GM19043 (cell line): ENCODE measurements at regions not wholly inside any gene's neighbourhood (a gene's known extent, or its start where the extent isn't known, plus 50 kb on each side); places are given as distances from the start of the nearest gene placed in this dataset.

ENCODE experiments used
- ATAC-seq: cut with Tn5 transposase; IDR thresholded peaks from one replicate; pipeline ENCODE4 v1.9.1; 2021; ENCODE audit warnings: low read depth; ENCODE audit not compliant: unreplicated experiment

- ATAC-seq: no peak
These were observed 381.1 kb upstream of the ACTBL2 start for GRCh38 chr5:57863661-57864060.

DNA sequence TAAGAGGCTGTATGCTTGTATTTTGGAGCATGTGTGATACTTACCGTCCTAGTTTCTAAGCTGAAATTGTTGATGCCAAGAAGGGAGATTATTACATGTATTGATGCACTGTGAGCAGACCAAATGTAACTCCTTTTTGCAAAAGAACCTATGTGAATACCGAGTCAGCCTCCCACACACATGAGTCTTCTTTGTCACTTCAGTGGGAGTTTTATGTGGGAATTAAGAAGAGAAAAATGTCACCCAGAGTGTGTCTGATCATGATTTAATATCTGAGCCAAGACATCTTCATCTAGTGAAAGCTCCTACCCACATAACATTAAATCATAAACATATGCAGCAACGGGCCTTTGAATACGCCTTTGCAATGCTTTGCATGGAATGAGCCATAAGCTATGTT is 380.3 kb upstream of the ACTBL2 start:
- ATAC-seq: no peak

- no peak for ATAC-seq
These were observed 379.9 kb upstream of the ACTBL2 start for GRCh38 chr5:57862471-57862911.

DNA sequence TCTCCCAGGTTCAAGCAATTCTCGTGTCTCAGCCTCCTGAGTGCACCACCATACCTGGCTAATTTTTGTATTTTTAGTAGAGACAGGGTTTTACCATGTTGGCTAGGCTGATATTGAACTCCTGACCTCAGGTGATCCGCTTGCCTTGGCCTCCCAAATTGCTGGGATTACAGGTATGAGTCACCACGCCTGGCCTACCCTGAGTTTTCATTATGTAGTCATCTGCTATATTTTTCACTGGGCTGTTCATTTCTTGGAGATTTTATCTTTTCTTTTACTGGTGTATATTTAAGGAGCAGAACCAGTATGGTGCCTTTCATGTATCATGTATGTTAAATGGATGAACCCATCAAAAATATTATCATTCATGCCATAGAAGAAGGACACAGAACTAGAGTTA is 377.0 kb upstream of the ACTBL2 start:
- ATAC-seq: no peak

- no peak for ATAC-seq
These were observed 376.3 kb upstream of the ACTBL2 start for GRCh38 chr5:57858905-57859304.

DNA sequence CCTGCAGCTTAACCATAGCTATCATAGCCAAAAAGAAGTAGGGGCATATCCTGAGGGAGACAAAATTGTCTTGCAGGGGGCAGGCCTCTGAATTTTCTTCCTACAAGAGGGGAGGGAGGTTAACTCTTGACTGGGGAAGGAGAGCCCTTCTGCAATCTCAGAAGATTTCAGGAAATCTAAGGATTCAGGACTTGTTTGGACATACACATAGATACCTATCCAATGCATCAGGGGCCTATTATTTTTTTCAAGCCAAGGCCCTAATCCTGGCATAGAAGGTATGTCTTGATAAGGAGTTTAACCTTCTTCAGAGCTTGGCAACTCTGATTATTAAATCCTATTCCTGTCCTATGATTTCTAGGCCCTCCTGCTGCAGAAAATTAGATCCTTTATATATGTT is 375.1 kb upstream of the ACTBL2 start:
- ATAC-seq: no peak

GRCh38 chr5:57855831-57856230 is 373.2 kb upstream of the ACTBL2 start:
- no peak for ATAC-seq

DNA sequence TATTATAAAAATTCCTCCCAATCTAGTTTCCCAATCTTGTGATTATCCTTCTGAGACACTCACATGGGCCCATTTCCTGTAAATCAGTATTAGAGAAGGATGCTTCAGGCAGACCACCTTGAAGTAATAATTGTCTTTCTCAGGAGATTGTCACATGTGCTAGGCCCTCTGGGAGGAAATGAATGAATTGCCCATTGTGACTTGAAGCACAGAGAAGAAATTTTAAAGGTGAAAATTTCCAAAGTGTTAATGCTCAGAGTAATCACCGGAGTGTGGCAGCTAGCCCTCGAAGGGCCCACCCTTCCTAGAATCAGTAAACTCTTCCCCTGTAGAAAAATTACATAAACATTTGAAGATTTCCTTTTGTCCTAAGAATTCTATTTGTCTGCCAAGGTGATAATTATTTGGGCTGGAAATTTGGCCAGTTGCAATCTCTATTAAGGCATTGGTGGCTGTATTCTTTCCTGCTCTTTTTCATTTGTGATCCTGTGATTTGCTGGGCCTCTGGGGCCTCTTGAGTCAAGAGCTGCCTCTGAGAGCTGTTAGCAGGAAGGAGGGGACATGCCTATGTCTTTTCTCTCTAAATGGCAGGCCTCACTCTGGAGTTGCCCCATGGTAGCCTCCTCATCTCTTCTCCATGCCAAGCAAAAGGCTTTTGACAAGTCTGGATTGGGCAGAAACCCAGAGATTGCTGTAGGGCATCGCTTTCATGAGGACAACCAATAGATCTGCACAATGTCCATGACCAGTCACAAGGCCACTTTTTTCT is 371.5 kb upstream of the ACTBL2 start:
- no peak for ATAC-seq

- ATAC-seq: no peak
These were observed 367.5 kb upstream of the ACTBL2 start for GRCh38 chr5:57850109-57850508.

GRCh38 chr5:57845025-57845424 is 362.4 kb upstream of the ACTBL2 start:
- ATAC-seq: no peak

DNA sequence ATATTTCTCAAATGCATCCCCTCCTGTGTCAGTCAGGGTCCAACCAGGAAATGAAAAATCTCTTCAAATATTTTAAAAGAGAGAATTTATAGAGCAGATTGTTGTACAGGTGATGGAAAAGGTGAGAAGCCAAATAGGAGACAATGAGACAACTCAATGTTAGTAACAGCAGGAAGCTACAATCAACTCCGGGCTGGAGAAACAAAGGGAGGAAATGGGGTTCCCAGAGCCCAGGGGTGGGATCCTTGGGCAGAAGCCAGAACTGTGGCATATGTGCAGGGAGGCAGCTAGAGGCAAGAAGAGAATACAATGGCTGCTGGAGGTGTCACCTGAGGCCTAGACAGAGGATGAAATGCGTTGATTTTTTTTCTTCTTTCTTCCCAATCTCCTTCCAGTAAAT is 361.8 kb upstream of the ACTBL2 start:
- ATAC-seq: no peak

DNA sequence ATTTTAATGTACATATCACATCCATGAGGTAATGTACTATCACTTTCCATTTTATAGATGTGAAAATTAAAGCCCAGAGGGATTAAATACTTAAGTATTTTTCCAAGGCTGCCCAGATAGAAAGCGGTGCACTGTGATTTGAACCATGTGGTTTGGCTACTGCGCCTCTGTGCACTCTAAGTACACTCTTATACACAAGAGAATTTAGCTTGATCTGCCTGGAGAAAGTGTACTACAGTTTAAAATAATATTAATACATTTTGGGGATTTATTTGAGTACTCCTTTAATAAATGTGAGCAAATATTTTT is 360.4 kb upstream of the ACTBL2 start:
- ATAC-seq: no peak

- ATAC-seq: no peak
These were observed 359.9 kb upstream of the ACTBL2 start for GRCh38 chr5:57842364-57843058.

GRCh38 chr5:57841676-57842363 is 359.2 kb upstream of the ACTBL2 start:
- no peak for ATAC-seq

- ATAC-seq: no peak
These were observed 356.9 kb upstream of the ACTBL2 start for GRCh38 chr5:57839437-57840079.

DNA sequence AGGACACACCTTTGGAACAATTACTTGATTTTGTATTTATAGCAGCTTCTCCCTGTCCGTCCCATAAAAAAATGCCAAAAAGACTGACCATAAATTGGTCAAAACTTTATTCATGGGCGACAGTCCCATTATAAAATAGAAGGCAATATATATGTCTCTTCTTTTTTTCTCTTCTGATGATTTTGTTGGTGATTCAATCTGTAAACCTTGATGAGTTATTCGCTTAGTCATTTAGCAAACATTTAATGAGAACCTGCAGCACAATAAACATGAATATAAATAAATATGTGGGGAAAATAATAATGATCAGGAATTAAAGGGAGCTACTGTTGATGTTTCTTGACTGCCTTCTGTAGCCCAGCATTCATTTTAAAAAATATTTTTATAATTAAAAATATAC is 356.4 kb upstream of the ACTBL2 start:
- no peak for ATAC-seq

DNA sequence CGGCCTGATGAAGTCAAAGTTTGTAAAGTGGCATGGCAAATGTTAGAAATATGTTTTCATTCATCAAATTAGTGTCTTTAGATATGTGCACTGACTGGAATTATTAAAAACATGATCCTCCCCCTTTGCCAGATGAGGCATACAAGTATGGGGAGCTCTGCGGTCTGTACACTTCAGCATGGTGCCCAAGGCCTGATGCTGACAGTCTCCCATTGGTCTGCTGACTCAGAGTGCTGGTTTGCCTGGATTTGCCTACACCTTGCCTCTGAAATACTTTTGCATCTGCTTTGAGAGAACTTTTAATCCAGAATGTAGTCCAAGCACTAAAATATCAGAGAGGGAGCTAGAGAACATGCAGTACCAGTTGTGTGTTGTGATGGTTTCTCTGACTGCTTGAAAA is 354.3 kb upstream of the ACTBL2 start:
- no peak for ATAC-seq

DNA sequence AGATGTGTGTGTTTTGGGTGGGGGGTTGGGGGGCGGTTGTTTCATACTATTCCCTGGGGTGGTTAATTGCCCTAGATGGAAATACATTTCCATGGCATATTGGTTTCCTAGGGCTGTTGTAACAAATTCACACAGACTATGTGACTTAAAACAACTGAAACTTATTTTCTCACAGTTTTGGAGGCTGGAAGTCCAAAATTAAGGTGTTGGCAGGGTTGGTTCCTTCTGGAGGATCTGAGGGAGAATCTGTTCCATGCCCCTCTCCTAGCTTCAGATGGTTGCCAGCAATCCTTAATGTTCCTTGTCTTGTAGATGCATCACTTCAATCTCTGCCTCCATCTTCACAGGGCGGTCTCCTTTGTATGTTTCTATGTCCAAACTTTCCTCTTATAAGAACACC is 353.7 kb upstream of the ACTBL2 start:
- no peak for ATAC-seq

DNA sequence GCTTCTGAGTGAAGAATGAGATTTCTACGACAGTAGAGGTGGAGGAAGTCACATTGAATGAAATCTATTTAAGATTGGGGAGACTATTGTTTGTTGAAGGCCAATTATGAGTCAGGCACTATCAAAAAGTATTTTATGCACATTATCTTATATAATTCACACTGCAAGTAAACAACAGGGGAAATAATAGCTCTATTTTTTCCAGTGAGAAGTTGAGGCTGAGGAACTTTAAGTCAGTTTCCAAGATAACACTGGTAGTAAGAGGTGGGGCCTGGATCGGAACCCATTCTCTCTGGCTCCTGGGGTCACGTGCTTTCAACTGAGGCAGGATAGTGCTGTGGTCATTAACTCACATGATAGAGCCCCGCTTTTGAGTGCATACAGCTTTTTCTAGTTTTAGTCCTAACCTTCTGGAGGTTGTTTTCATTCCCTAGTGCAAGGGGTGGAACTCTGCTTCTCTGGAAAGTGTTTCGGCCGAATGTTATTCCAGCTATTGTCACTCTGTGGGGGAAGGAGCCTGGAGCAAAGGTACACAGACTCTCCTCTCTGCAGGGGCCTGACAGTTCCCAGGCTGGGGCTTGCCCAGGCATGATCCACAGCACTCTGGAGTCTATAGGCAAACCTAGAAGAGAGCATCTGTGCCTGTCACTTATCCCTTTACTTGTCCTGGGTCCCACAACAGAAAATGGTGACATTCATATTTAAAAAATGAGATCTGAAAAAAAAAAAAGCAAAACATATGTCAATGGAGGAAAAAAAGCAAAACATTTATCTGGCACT is 352.4 kb upstream of the ACTBL2 start:
- no peak for ATAC-seq

DNA sequence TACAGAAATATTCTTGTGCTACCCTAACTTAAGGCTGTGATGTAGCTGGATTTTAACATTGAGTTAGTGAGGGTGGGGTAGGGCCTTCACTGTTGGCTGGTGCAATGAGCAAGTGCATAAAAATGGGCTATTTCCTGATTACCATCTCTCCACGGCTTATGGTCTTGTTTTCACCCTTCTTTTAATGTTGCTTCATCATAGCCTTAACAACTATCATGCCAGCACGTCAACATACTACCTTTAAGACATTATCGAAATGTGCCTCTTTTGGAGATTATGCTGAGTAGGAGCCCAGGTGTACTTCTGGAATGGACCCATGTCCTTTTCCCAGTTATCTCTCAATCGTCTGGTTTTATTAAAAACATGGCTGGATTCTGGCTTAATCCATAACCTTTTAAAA is 350.9 kb upstream of the ACTBL2 start:
- ATAC-seq: no peak

DNA sequence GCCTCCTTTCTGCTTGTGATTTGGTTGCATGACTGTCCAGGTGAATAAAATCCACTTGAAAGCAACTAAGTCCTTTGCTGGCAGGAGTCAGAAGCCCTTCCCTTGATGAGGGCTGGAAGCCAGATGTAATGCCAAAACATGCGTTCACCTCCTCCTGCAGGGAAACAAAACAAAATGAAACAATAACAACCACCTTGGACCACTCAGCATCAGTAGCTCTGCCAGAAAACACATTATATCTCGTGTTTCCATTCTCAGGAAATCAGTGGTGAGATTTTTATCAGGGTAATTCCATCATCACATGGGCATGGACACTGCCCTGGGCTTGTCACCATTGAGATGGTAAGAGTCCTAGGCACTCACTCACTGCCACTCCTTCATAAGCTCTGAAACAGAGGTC is 350.3 kb upstream of the ACTBL2 start:
- no peak for ATAC-seq
